ENCODE measurements at regions not wholly inside any gene's neighbourhood (a gene's known extent, or its start where the extent isn't known, plus 50 kb on each side); places are given as distances from the start of the nearest gene placed in this dataset.

GRCh38 chr2:200761266-200761665 lies 50.4 kb upstream of the BZW1 start:
- WGBS, 2 experiments (ENCODE audit: extremely low coverage in 1 of 2, insufficient coverage in 1 of 2, insufficient read length in 1 of 2, insufficient replicate concordance in 2 of 2, low coverage in 1 of 2, low lambda C conversion rate in 2 of 2, missing lambda C conversion rate in 1 of 2): 88% methylated on average over 1 of the region's 1 CpG; no CpG with 5 or more reads in 1 of the 2 experiments
- no peak for FAIRE-seq
- POLR2A ChIA-PET (ENCODE audit: partially characterized antibody): interaction anchor here (0.6 kb wide), 1 partner anchor 26 kb away, joined by 3 read pairs; no protein-coding TSS in a partner anchor
- no peak for TF ChIP-seq EGR1 (IDR thresholded peaks at IDR 0.05; ENCODE audit: borderline replicate concordance, low read depth, low read length)
- TF ChIP-seq GTF2F1 (IDR thresholded peaks at IDR 0.05; ENCODE audit: borderline replicate concordance, low read depth, low read length): no peak
- TF ChIP-seq MAX (IDR thresholded peaks at IDR 0.05): no peak
- no peak for TF ChIP-seq SIX5 (IDR thresholded peaks at IDR 0.05; ENCODE audit: low read depth, low read length)
- TF ChIP-seq MAFK (IDR thresholded peaks at IDR 0.05; ENCODE audit: low read depth, low read length): no peak
- no peak for TF ChIP-seq SP1 (IDR thresholded peaks at IDR 0.05; ENCODE audit: low read depth, low read length)
- no peak for TF ChIP-seq TCF12 (IDR thresholded peaks at IDR 0.05; ENCODE audit: low read depth, low read length)

More at GRCh38 chr2:200761266-200761665, 50.4 kb upstream of the BZW1 start:
- no peak overlapping the region for H4K91ac ChIP-seq (replicated peaks; ENCODE audit: insufficient read length, low read length)
- H3K9ac ChIP-seq (replicated peaks in 1 of 4; ENCODE audit: extremely low read depth in 1 of 4, low read depth in 3 of 4, low read length in 3 of 4): no peak overlapping the region
- no peak overlapping the region for H3K14ac ChIP-seq (ENCODE audit: insufficient read length)
- no peaks in the 10 kb centered on the region for H4K20me1 ChIP-seq (replicated peaks in 1 of 2; ENCODE audit: control insufficient read depth in 1 of 2, insufficient read depth in 2 of 2, low read length in 2 of 2)
- H3K27me3 ChIP-seq (replicated peaks in 1 of 4; ENCODE audit: control insufficient read depth in 3 of 4, extremely low read depth in 1 of 4, insufficient read depth in 3 of 4, low read length in 3 of 4): no peaks in the 10 kb centered on the region
- H2BK120ac ChIP-seq (replicated peaks; ENCODE audit: low read depth, low read length): no peak overlapping the region
- H3K4me2 ChIP-seq (ENCODE audit: insufficient read depth in 1 of 2, low read depth in 2 of 2, low read length in 2 of 2): no peak overlapping the region
- no peak overlapping the region for H4K5ac ChIP-seq (ENCODE audit: insufficient read length, low read depth, low read length)
- no peak overlapping the region for H2BK5ac ChIP-seq (ENCODE audit: low read depth, low read length)
- no peak overlapping the region for H3K18ac ChIP-seq (ENCODE audit: extremely low read depth, low read length)
- no peak overlapping the region for H2BK15ac ChIP-seq (ENCODE audit: low read length)
- no peak for DNase-seq (ENCODE audit: low read depth in 1 of 2, low spot score in 2 of 2)
- H3K4ac ChIP-seq (replicated peaks; ENCODE audit: insufficient read length, low read depth, low read length): no peak overlapping the region
- no peaks in the 10 kb centered on the region; a peak in 1 of 7 replicates for H3K4me1 ChIP-seq (replicated peaks in 1 of 4; ENCODE audit: control insufficient read depth in 3 of 4, insufficient read depth in 4 of 4, low read length in 3 of 4)
- H2BK20ac ChIP-seq (ENCODE audit: low read length): no peak overlapping the region
- H3K23ac ChIP-seq (ENCODE audit: insufficient read length): no peak overlapping the region
- CTCF ChIA-PET (ENCODE audit: partially characterized antibody): interaction anchor here (1.1 to 1.9 kb wide), 4 partner anchors 13 to 70 kb away, joined by 3 to 7 read pairs (median 4); no protein-coding TSS in a partner anchor
- no peak overlapping the region for H3K27ac ChIP-seq (ENCODE audit: low read depth, low read length)
- H2BK12ac ChIP-seq (ENCODE audit: low read depth, low read length): no peak overlapping the region
- H3K4me3 ChIP-seq (ENCODE audit: extremely low read depth in 1 of 4, insufficient read depth in 2 of 4, low read depth in 3 of 4, low read length in 4 of 4): no peak overlapping the region
- no peak overlapping the region for H4K8ac ChIP-seq (ENCODE audit: extremely low read depth, insufficient read depth, low read length)
- no peaks in the 10 kb centered on the region for H3K79me2 ChIP-seq (ENCODE audit: control insufficient read depth in 1 of 2, insufficient read depth in 2 of 2, low read length in 2 of 2)
- no peaks in the 10 kb centered on the region; the same call in 1 of the 2 replicates for H3K79me1 ChIP-seq (ENCODE audit: low read depth, low read length)
- no peaks in the 10 kb centered on the region for H3K36me3 ChIP-seq (ENCODE audit: control insufficient read depth in 2 of 4, insufficient read depth in 4 of 4, low read length in 3 of 4)
- H3K56ac ChIP-seq (replicated peaks; ENCODE audit: insufficient read length, low read depth, low read length): no peak overlapping the region
- no peak overlapping the region for H2AK5ac ChIP-seq (ENCODE audit: low read depth, low read length)
- no peaks in the 10 kb centered on the region for H3K23me2 ChIP-seq (ENCODE audit: low read depth, low read length)
- H3K9me3 ChIP-seq (ENCODE audit: insufficient read depth in 2 of 2, low read depth in 1 of 2, low read length in 1 of 2): no peaks in the 10 kb centered on the region
- 0 out of 2 replicates have a peak overlapping the region, but pooled peaks have one; percentile 78 for H2AFZ ChIP-seq (ENCODE audit: low read length)
